Dendritic cell treated with granulocyte-macrophage colony-stimulating factor and Interleukin-4, amounts not matched to agents 40 ng/mL and 50 ng/mL, for 4 days (primary cell): ENCODE measurements at regions not wholly inside any gene's neighbourhood (a gene's known extent, or its start where the extent isn't known, plus 50 kb on each side); places are given as distances from the start of the nearest gene placed in this dataset.
"Not testable (repeated sequence)": the region's sequence is repeated elsewhere in the genome, so short reads cannot be mapped to it uniquely, and the experiment has no call there.

Experiments used
- H3K27ac Mint-ChIP-seq: one replicate; pipeline ENCODE4 v1.8.0; 2022; ENCODE audit warnings: mild to moderate bottlenecking, mixed read lengths
- H3K27me3 Mint-ChIP-seq: one replicate; pipeline ENCODE4 v1.8.0; 2022; ENCODE audit warnings: mild to moderate bottlenecking, mixed read lengths
- H3K36me3 Mint-ChIP-seq: one replicate; pipeline ENCODE4 v1.8.0; 2022; ENCODE audit warnings: low read depth, mixed read lengths
- H3K4me1 Mint-ChIP-seq: one replicate; pipeline ENCODE4 v1.8.0; 2022; ENCODE audit warnings: low read depth, mixed read lengths
- H3K4me3 Mint-ChIP-seq: one replicate; pipeline ENCODE4 v1.8.0; 2022; ENCODE audit warnings: mild to moderate bottlenecking, moderate library complexity, mixed read lengths
- H3K9me3 Mint-ChIP-seq: one replicate; pipeline ENCODE4 v1.8.0; 2022; ENCODE audit warnings: mixed read lengths
- intact Hi-C: fragments of 100-400 bp; cut with micrococcal nuclease; formaldehyde crosslinking; loops from one replicate; pipeline ENCODE4 v1.15.0; 2022

DNA sequence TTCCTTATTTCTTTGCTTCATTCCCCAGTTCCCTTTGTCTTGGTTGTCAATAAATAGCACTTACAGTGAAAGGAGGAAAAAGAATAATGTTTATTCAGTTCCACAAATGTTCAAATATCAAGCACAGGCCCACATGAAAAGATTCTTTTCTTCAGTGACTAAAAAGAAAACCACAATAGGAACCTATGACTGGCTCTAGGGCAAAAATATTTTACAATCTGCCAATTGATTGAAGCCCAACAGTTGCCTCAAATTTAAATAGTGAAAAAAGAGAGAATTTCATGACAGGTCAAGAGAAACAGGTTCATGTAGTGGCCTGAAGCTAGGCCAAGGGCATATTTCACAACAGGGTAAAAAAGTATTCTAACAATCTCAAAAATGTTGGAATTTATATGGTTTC is 553.8 kb downstream of the CENPC start:
- Mint-ChIP-seq H3K36me3 (no peaks in the 10 kb centered on the region), H3K4me3 (no peak overlapping the region)

DNA sequence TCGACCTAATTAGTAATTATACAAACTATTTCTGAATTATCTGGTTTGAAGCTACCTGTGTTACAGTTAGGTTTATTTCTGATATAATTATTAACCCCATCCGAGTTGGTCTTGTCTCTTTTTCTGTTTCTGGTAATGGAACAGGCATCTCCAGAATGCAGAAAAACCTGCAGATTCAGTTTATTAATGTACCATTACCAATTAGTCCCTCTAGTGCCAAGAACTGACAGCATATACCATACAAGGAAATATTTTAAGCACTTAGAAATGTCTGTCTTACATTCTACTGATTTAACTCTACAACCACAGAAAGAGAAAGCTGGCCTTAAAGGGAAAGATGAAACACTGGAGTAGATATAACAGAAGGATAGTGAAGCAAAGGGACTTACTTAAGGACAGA is 570.6 kb downstream of the CENPC start:
- H3K27ac Mint-ChIP-seq: no peak overlapping the region
- H3K36me3 Mint-ChIP-seq: no peaks in the 10 kb centered on the region
- no peaks in the 10 kb centered on the region for H3K9me3 Mint-ChIP-seq
- no peak overlapping the region for H3K4me3 Mint-ChIP-seq
- no peaks in the 10 kb centered on the region for H3K27me3 Mint-ChIP-seq
- intact Hi-C loops: loop anchor here (10.0 kb wide), 1 partner anchor 370 kb away; no protein-coding TSS in a partner anchor
- peaks cover 9% of the 10 kb centered on the region for H3K4me1 Mint-ChIP-seq

More for the DNA sequence above, 553.8 kb downstream of the CENPC start:
- intact Hi-C loops: no loop called here
- no peaks in the 10 kb centered on the region for H3K27me3 Mint-ChIP-seq
- no peak overlapping the region for H3K27ac Mint-ChIP-seq
- no peaks in the 10 kb centered on the region for H3K4me1 Mint-ChIP-seq
- peaks cover 18% of the 10 kb centered on the region for H3K9me3 Mint-ChIP-seq

GRCh38 chr4:66972087-66972486 is 573.2 kb downstream of the CENPC start:
- H3K27me3 Mint-ChIP-seq: peaks cover 3% of the 10 kb centered on the region
- H3K27ac Mint-ChIP-seq: no peak overlapping the region
- H3K9me3 Mint-ChIP-seq: no peaks in the 10 kb centered on the region
- no peak overlapping the region for H3K4me3 Mint-ChIP-seq
- H3K36me3 Mint-ChIP-seq: no peaks in the 10 kb centered on the region
- intact Hi-C loops: loop anchor here (10.0 kb wide), 1 partner anchor 367 kb away; no protein-coding TSS in a partner anchor
- H3K4me1 Mint-ChIP-seq: peaks cover 9% of the 10 kb centered on the region

GRCh38 chr4:66964467-66964866 is 580.8 kb downstream of the CENPC start:
- Mint-ChIP-seq H3K4me3 (no peak overlapping the region), H3K27me3 (peaks cover 8% of the 10 kb centered on the region), H3K9me3 (peaks cover 10% of the 10 kb centered on the region), H3K36me3 (no peaks in the 10 kb centered on the region), H3K27ac (peak overlapping the region; percentile 33), H3K4me1 (peaks cover 11% of the 10 kb centered on the region)
- intact Hi-C loops: no loop called here

GRCh38 chr4:66963084-66963483 is 582.2 kb downstream of the CENPC start:
- H3K9me3 Mint-ChIP-seq: peaks cover 10% of the 10 kb centered on the region
- intact Hi-C loops: no loop called here

GRCh38 chr4:66959207-66959606 is 586.1 kb downstream of the CENPC start:
- peaks cover 5% of the 10 kb centered on the region for H3K27me3 Mint-ChIP-seq
- no peak overlapping the region for H3K4me3 Mint-ChIP-seq
- no peaks in the 10 kb centered on the region for H3K36me3 Mint-ChIP-seq
- no peak overlapping the region for H3K27ac Mint-ChIP-seq
- peaks cover 10% of the 10 kb centered on the region for H3K4me1 Mint-ChIP-seq
- peaks cover 21% of the 10 kb centered on the region for H3K9me3 Mint-ChIP-seq
- intact Hi-C loops: no loop called here

More at GRCh38 chr4:66963084-66963483, 582.2 kb downstream of the CENPC start:
- no peaks in the 10 kb centered on the region for H3K36me3 Mint-ChIP-seq
- H3K4me1 Mint-ChIP-seq: peaks cover 18% of the 10 kb centered on the region
- H3K27ac Mint-ChIP-seq: no peak overlapping the region
- H3K27me3 Mint-ChIP-seq: peaks cover 8% of the 10 kb centered on the region
- no peak overlapping the region for H3K4me3 Mint-ChIP-seq

DNA sequence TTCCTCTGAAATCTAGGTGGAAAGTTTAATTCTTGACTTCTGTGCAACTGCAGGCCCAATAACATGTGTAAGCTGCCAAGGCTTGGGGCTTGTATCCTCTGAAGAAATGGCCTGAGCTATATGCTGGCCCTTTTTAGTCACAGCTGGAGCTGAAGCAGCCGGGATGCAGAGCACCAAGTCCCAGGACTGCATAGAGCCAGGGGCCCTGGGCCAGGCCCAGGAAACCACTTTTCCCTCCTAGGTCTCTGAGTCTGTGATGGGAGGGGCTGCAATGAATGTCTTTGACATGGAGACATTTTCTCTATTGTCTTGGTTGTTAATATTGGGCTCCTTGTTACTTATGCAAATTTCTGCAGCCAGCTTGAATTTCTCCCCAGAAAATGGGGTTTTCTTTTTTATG is 588.5 kb downstream of the CENPC start:
- H3K4me3 Mint-ChIP-seq: no peak overlapping the region
- H3K27me3 Mint-ChIP-seq: peaks cover 3% of the 10 kb centered on the region
- intact Hi-C loops: no loop called here
- H3K4me1 Mint-ChIP-seq: peaks cover 12% of the 10 kb centered on the region
- H3K27ac Mint-ChIP-seq: no peak overlapping the region
- H3K9me3 Mint-ChIP-seq: peaks cover 21% of the 10 kb centered on the region
- H3K36me3 Mint-ChIP-seq: no peaks in the 10 kb centered on the region

DNA sequence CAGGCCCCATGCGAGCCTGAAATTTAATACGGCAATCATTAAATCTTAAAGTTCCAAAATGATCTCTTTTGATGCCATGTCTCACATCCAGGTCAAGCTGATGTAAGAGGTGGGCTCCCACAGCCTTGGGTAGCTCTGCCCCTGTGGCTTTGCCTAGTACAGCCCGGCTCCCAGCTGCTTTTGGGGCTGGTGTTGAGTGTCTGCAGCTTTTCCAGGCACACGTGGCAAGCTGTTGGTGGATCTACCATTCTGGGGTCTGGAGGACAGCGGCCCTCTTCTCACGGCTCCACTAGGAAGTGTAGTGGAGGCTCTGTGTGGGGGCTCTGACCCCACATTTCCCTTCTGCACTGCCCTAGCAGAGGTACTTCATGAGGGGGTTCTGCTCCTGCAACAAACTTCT is 588.9 kb downstream of the CENPC start:
- no peak overlapping the region for H3K27ac Mint-ChIP-seq

DNA sequence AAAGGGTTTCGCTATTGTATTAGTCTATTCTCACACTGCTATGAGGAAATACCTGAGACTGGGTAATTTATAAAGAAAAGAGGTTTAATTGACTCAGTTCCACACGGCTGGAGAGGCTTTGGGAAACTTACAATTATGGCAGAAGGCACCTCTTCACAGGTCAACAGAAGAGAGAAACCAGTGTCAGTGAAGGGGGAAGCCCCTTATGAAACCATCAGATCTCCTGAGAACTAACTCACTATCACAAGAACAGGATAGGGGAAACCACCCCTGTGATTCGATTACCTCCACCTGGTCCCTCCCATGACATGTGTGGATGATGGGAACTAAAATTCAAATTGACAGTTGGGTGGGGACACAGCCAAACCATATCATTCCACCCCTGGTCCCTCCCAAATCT is 589.5 kb downstream of the CENPC start:
- H3K4me3 Mint-ChIP-seq: no peak overlapping the region
- no peaks in the 10 kb centered on the region for H3K27me3 Mint-ChIP-seq
- peaks cover 18% of the 10 kb centered on the region for H3K9me3 Mint-ChIP-seq
- H3K4me1 Mint-ChIP-seq: peaks cover 16% of the 10 kb centered on the region
- no peak overlapping the region for H3K27ac Mint-ChIP-seq
- H3K36me3 Mint-ChIP-seq: no peaks in the 10 kb centered on the region
- intact Hi-C loops: no loop called here

More for the DNA sequence above, 588.9 kb downstream of the CENPC start:
- Mint-ChIP-seq H3K36me3 (no peaks in the 10 kb centered on the region), H3K4me3 (no peak overlapping the region), H3K4me1 (peaks cover 16% of the 10 kb centered on the region), H3K9me3 (peaks cover 21% of the 10 kb centered on the region), H3K27me3 (peaks cover 3% of the 10 kb centered on the region)
- intact Hi-C loops: no loop called here

DNA sequence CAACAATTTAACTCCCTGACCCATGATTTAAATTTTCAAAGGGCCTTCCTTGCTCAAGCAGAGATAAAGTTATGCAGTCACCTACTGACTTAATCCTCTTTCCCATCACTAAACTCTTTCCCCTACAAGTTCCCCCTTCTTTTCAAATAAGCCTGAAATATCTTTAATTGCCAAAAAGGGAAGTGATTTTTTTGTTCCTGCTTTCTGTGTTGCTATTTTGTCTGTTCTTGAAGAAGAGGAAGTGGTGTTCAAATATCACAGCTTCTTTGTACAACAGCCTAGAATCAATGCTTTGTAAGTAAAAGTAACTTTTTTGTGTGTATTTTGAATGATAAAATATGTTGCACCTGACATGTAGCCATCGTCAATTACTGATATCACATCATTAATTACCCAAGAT is 595.9 kb downstream of the CENPC start:
- Mint-ChIP-seq H3K27ac (peak overlapping the region; percentile 66), H3K4me1 (peaks cover 34% of the 10 kb centered on the region)
- intact Hi-C loops: no loop called here

DNA sequence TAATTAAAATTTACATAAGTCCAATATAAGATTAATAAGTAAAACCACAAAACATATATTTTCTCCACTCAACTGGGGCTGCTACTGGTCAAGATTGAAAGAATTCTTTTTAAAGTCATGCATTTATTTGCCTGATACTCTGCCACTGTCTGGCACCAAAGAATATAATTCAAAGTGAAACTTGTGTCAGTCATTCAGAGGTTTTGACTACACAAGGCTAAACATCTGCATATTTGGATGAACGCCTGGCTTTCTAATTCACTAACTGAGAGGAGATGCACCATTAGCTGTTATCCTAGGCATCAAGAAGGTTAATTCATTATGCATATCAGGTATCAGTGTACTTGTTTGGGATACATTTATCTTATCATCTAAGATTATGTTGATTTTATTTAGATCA is 598.5 kb downstream of the CENPC start:
- H3K36me3 Mint-ChIP-seq: peaks cover 5% of the 10 kb centered on the region
- H3K4me3 Mint-ChIP-seq: no peak overlapping the region
- peaks cover 13% of the 10 kb centered on the region for H3K9me3 Mint-ChIP-seq
- H3K27ac Mint-ChIP-seq: no peak overlapping the region
- H3K27me3 Mint-ChIP-seq: no peaks in the 10 kb centered on the region
- intact Hi-C loops: no loop called here
- peaks cover 53% of the 10 kb centered on the region for H3K4me1 Mint-ChIP-seq

More for the DNA sequence above, 595.9 kb downstream of the CENPC start:
- H3K27me3 Mint-ChIP-seq: no peaks in the 10 kb centered on the region
- H3K36me3 Mint-ChIP-seq: no peaks in the 10 kb centered on the region
- H3K9me3 Mint-ChIP-seq: peaks cover 7% of the 10 kb centered on the region
- no peak overlapping the region for H3K4me3 Mint-ChIP-seq

DNA sequence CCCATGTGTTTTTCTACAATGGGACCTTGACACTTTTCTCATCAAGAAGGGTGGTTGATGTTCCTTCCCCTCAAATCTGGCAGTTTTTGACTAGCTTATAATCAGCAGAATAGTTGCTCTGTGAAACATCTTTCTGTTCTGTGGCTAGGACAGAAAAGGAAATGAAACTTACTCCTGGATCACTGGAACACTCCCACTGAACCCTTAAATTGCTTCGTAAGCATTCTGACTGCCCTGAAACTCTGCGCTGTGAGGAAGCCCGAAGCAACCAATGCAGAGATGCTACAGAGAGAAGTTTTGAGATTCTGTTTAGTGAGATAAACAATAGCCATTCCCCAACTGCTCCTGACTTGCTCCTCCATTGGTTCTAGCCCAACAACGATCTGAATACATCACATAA is 602.2 kb downstream of the CENPC start:
- no peak overlapping the region for H3K4me3 Mint-ChIP-seq
- peak overlapping the region; percentile 47 for H3K27ac Mint-ChIP-seq
- peaks cover 19% of the 10 kb centered on the region for H3K9me3 Mint-ChIP-seq
- intact Hi-C loops: no loop called here
- H3K36me3 Mint-ChIP-seq: peaks cover 5% of the 10 kb centered on the region
- H3K27me3 Mint-ChIP-seq: no peaks in the 10 kb centered on the region
- peaks cover 34% of the 10 kb centered on the region for H3K4me1 Mint-ChIP-seq

DNA sequence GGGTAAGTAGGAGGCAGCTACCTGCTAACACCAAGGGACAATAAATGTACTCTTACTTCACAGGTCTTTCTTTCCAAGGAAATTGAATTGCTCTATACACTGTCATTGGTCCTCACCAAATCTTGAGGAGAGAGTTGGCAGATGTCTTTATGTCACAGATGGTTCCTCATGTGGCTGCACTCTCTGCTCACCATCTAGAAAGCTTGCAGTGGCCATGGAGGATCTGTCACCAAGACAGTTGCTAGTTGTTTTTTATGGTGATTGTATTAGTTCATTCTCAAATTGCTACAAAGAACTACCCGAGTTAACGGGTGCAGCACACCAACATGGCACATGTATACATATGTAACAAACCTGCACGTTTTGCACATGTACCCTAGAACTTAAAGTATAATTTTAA is 613.3 kb downstream of the CENPC start:
- intact Hi-C loops, H3K27ac Mint-ChIP-seq, H3K4me3 Mint-ChIP-seq: not testable (repeated sequence)

GRCh38 chr4:66930206-66930605 is 615.1 kb downstream of the CENPC start:
- Mint-ChIP-seq H3K4me1 (no peaks in the 10 kb centered on the region), H3K27me3 (peaks cover 1% of the 10 kb centered on the region), H3K36me3 (no peaks in the 10 kb centered on the region), H3K27ac (no peak overlapping the region), H3K4me3 (no peak overlapping the region), H3K9me3 (no peaks in the 10 kb centered on the region)
- intact Hi-C loops: no loop called here

More for the DNA sequence above, 613.3 kb downstream of the CENPC start:
- H3K4me1 Mint-ChIP-seq, H3K27me3 Mint-ChIP-seq, H3K36me3 Mint-ChIP-seq, H3K9me3 Mint-ChIP-seq: not testable (repeated sequence)

GRCh38 chr4:66929748-66930147 is 615.6 kb downstream of the CENPC start:
- Mint-ChIP-seq H3K36me3 (no peaks in the 10 kb centered on the region), H3K27ac (no peak overlapping the region), H3K4me1 (no peaks in the 10 kb centered on the region), H3K9me3 (no peaks in the 10 kb centered on the region), H3K27me3 (peaks cover 1% of the 10 kb centered on the region), H3K4me3 (no peak overlapping the region)
- intact Hi-C loops: no loop called here
